Cardiac muscle cell (in vitro differentiated cells and primary cell): ENCODE measurements at regions not wholly inside any gene's neighbourhood (a gene's known extent, or its start where the extent isn't known, plus 50 kb on each side); places are given as distances from the start of the nearest gene placed in this dataset.

ENCODE experiments used
- DNase-seq, 2 donors: peaks; one replicate each; pipeline versions ENCODE4 v3.0.0 to v3.0.0-alpha.2; 2010 to 2017; ENCODE audit warnings: low read depth in 1 of 2, low spot score in 1 of 2
- H3K27ac ChIP-seq: fragments of 200-600 bp; sonication (generic); 2 replicates; pipeline ENCODE4 v1.5.1; 2016
- H3K27me3 ChIP-seq: fragments of 200-600 bp; sonication (generic); 2 replicates; pipeline ENCODE4 v1.6.0; 2016; ENCODE audit warnings: control low read depth
- H3K36me3 ChIP-seq: fragments of 200-600 bp; sonication (generic); 2 replicates; pipeline ENCODE4 v1.5.1; 2016; ENCODE audit warnings: control low read depth
- H3K4me1 ChIP-seq: fragments of 200-600 bp; sonication (generic); 2 replicates; pipeline ENCODE4 v1.8.1; 2017; ENCODE audit warnings: low read depth, mild to moderate bottlenecking, mixed run types
- H3K4me3 ChIP-seq: fragments of 200-600 bp; sonication (generic); 2 replicates; pipeline ENCODE4 v1.5.1; 2016; ENCODE audit warnings: mild to moderate bottlenecking
- H3K9me3 ChIP-seq: fragments of 200-600 bp; sonication (generic); 2 replicates; pipeline ENCODE4 v1.5.1; 2017; ENCODE audit warnings: low read depth, mild to moderate bottlenecking, control low read depth
- TF ChIP-seq, protein P1 (sequence below): IDR thresholded peaks from 2 replicates; pipeline ENCODE4 v1.5.1; 2012; ENCODE audit warnings: low read depth, mild to moderate bottlenecking, low read length

DNA sequence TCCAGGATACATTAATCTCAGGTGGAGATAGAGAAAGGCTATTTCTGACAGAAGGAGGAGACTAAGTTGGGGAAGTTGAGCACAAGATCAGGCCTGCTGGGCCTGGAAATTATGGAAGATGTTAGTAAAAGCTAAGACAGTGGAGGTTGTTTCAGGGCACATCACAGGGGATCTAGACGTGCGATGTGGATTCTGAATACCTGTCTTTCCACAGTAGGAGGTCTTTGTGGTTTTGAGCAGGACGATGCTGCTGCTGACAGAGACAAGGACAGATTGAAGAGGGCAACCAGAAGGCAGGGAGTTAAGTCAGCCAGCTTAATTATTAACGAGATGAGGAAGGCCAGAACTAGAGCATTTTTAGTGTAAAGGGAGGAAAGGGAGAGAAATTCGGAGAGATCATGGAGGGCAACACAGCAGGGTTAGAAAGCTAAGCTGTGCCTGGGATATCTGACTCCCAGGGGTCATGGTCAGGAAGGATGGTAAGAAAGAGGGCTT is 384.9 kb downstream of the MAFB start:
- no peak overlapping the region for H3K4me3 ChIP-seq
- no peaks in the 10 kb centered on the region for H3K9me3 ChIP-seq
- H3K27me3 ChIP-seq = no peaks in the 10 kb centered on the region
- H3K27ac ChIP-seq = no peak overlapping the region
- no peaks in the 10 kb centered on the region for H3K36me3 ChIP-seq
- TF ChIP-seq, protein P1, sequence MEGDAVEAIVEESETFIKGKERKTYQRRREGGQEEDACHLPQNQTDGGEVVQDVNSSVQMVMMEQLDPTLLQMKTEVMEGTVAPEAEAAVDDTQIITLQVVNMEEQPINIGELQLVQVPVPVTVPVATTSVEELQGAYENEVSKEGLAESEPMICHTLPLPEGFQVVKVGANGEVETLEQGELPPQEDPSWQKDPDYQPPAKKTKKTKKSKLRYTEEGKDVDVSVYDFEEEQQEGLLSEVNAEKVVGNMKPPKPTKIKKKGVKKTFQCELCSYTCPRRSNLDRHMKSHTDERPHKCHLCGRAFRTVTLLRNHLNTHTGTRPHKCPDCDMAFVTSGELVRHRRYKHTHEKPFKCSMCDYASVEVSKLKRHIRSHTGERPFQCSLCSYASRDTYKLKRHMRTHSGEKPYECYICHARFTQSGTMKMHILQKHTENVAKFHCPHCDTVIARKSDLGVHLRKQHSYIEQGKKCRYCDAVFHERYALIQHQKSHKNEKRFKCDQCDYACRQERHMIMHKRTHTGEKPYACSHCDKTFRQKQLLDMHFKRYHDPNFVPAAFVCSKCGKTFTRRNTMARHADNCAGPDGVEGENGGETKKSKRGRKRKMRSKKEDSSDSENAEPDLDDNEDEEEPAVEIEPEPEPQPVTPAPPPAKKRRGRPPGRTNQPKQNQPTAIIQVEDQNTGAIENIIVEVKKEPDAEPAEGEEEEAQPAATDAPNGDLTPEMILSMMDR = no peak
- H3K4me1 ChIP-seq = peaks cover 20% of the 10 kb centered on the region
- DNase-seq = no peak

DNA sequence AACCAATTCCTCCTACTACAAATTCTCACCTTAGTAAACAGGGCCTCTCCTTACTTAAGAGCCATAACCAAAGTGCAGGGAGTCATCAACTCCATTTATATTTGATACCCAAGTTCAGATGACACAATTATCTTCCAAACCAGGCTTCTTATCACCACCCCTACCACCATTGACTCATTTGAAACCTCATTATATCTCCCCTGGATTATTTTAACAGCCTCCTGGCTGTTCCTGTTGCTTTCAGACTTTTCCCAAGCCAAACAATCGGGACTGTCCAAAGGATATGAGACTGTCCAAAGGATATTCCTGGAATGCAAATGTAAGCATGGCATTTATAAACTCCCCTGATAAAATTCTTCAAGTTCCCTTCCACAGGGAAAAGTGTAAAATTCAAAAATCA is 394.3 kb downstream of the MAFB start:
- no peaks in the 10 kb centered on the region for H3K9me3 ChIP-seq
- H3K36me3 ChIP-seq = no peaks in the 10 kb centered on the region
- no peak overlapping the region for H3K27ac ChIP-seq
- DNase-seq = no peak
- H3K4me1 ChIP-seq = no peaks in the 10 kb centered on the region
- H3K4me3 ChIP-seq = no peak overlapping the region
- TF ChIP-seq, protein P1 = no peak
- H3K27me3 ChIP-seq = no peaks in the 10 kb centered on the region

DNA sequence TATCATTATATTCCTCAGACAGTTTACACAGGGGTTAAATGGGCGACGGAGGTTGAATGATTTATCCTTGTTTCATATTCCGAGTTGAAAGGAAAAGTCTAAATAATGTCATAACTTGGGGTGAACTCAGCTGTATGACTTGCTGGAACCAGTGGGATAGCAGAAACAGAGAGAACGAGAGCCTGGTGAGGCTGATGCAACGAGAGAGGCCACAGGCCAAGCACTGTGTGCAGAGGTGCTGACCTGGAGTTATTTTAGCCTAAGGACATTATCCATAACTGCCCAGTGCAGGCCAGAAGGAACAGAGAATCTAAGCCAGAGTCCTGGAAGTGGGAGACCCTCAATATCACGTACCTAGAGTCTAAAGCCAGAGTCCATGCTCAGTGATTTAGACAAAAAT is 394.9 kb downstream of the MAFB start:
- no peaks in the 10 kb centered on the region for H3K27me3 ChIP-seq

DNA sequence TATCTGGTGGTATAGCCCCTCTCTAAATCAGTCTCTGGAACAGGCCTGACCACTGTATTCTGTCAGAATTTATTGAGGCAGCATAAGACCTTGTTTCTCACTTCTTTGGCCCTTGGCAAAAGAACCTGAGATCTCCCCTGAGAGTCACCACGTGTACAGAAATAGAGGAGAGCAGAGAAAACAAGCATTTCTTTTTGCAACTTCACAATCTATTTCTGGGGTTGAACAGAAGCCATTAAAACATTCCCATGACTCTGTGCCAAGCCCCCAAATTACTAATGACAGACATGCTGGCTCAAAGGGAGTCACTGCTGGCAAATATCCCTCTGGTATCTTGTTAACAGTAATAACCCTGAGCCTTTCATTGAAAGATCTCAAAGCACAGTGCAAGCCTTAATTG is 395.3 kb downstream of the MAFB start:
- H3K4me3 ChIP-seq = no peak overlapping the region
- no peaks in the 10 kb centered on the region for H3K36me3 ChIP-seq
- no peaks in the 10 kb centered on the region for H3K4me1 ChIP-seq
- TF ChIP-seq, protein P1 = no peak
- no peaks in the 10 kb centered on the region for H3K9me3 ChIP-seq
- no peak overlapping the region for H3K27ac ChIP-seq
- DNase-seq = peak in 1 of 2 donors; percentile 48
- H3K27me3 ChIP-seq = no peaks in the 10 kb centered on the region

More for the DNA sequence above, 394.9 kb downstream of the MAFB start:
- TF ChIP-seq, protein P1 = no peak
- no peaks in the 10 kb centered on the region for H3K9me3 ChIP-seq
- no peak overlapping the region for H3K27ac ChIP-seq
- no peaks in the 10 kb centered on the region for H3K36me3 ChIP-seq
- no peaks in the 10 kb centered on the region for H3K4me1 ChIP-seq
- H3K4me3 ChIP-seq = no peak overlapping the region
- no peak for DNase-seq

DNA sequence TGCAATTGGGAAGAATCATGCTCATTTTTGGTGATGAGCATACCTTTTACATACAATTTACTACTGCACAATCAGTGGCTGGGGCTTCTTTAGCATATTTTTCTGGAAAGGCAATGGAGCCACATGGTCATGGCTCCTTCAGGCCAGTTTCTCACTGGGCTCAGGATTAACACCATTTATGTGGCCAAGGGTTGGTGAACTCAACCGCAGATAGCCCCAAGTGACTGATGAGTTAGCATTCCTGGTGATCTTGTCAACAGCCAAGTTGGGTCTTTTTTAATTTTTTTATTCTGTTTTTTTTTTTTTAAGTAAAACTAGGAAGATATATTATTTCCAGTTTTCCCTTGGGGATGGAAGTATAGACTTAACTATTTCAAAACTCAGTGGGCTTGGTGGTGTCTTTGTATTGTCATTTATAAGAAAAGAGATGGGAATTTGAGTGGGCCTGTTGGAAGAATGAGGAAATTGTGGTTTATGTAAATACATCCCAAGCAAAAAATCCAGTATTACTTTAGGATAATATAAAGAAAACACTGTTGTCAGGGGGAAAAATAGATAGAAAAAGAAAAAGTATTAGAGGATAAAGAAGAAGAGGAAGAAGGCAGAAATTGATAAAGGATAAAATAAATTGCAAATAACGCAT is 397.4 kb downstream of the MAFB start:
- H3K4me3 ChIP-seq = no peak overlapping the region
- no peak overlapping the region for H3K27ac ChIP-seq
- no peaks in the 10 kb centered on the region for H3K36me3 ChIP-seq
- no peaks in the 10 kb centered on the region for H3K27me3 ChIP-seq
- no peaks in the 10 kb centered on the region for H3K9me3 ChIP-seq
- no peak for DNase-seq
- no peaks in the 10 kb centered on the region for H3K4me1 ChIP-seq
- TF ChIP-seq, protein P1 = no peak
